ENCODE measurements at regions not wholly inside any gene's neighbourhood (a gene's known extent, or its start where the extent isn't known, plus 50 kb on each side); places are given as distances from the start of the nearest gene placed in this dataset.

GRCh38 chr21:16587141-16587581 lies 857.4 kb downstream of the USP25 start:
- peak; percentile 61 for ATAC-seq

GRCh38 chr21:16587681-16588375 lies 858.0 kb downstream of the USP25 start:
- DNase-seq (ENCODE audit: missing footprints) (no peak), ATAC-seq (peak; percentile 44)
- intact Hi-C loops (cut with DNase I), result loop anchor here (5.0 to 10.0 kb wide), 2 partner anchors 51 to 133 kb away; no protein-coding TSS in a partner anchor

More at GRCh38 chr21:16587141-16587581, 857.4 kb downstream of the USP25 start:
- no peak for DNase-seq (ENCODE audit: missing footprints)
- intact Hi-C loops (cut with DNase I), result loop anchor here (5.0 to 10.0 kb wide), 2 partner anchors 50 to 132 kb away; no protein-coding TSS in a partner anchor

- intact Hi-C loops (cut with DNase I), result loop anchor here (5.0 to 10.0 kb wide), 2 partner anchors 51 to 134 kb away; no protein-coding TSS in a partner anchor
- ATAC-seq, result peak; percentile 79
- DNase-seq (ENCODE audit: missing footprints), result peak; percentile 74
These were observed 858.7 kb downstream of the USP25 start for GRCh38 chr21:16588433-16588860.

GRCh38 chr21:16589006-16589898 lies 859.5 kb downstream of the USP25 start:
- ATAC-seq (no peak), DNase-seq (ENCODE audit: missing footprints) (no peak)
- intact Hi-C loops (cut with DNase I), result loop anchor here (5.0 to 10.0 kb wide), 2 partner anchors 52 to 134 kb away; no protein-coding TSS in a partner anchor

- intact Hi-C loops (cut with DNase I), result no loop called here
- DNase-seq (ENCODE audit: missing footprints) (no peak), ATAC-seq (no peak)
These were observed 860.4 kb downstream of the USP25 start for GRCh38 chr21:16590186-16590585.

GRCh38 chr21:16590641-16591292 lies 861.0 kb downstream of the USP25 start:
- DNase-seq (ENCODE audit: missing footprints) (no peak), ATAC-seq (no peak)
- intact Hi-C loops (cut with DNase I), result no loop called here

- DNase-seq (ENCODE audit: missing footprints) (no peak), ATAC-seq (no peak)
- intact Hi-C loops (cut with DNase I), result no loop called here
These were observed 862.6 kb downstream of the USP25 start for GRCh38 chr21:16592381-16592780.

GRCh38 chr21:16594191-16594590 lies 864.4 kb downstream of the USP25 start:
- intact Hi-C loops (cut with DNase I), result no loop called here
- ATAC-seq (no peak), DNase-seq (ENCODE audit: missing footprints) (no peak)

GRCh38 chr21:16596369-16596768 lies 866.6 kb downstream of the USP25 start:
- intact Hi-C loops (cut with DNase I), result no loop called here
- DNase-seq (ENCODE audit: missing footprints) (no peak), ATAC-seq (no peak)

GRCh38 chr21:16597753-16598152 lies 868.0 kb downstream of the USP25 start:
- intact Hi-C loops (cut with DNase I), result no loop called here
- no peak for ATAC-seq
- no peak for DNase-seq (ENCODE audit: missing footprints)

GRCh38 chr21:16605597-16605996 lies 875.8 kb downstream of the USP25 start:
- ATAC-seq (peak; percentile 16), DNase-seq (ENCODE audit: missing footprints) (no peak)
- intact Hi-C loops (cut with DNase I), result no loop called here

- intact Hi-C loops (cut with DNase I), result no loop called here
- no peak for ATAC-seq
These were observed 876.5 kb downstream of the USP25 start for GRCh38 chr21:16606271-16606670.

GRCh38 chr21:16608209-16608830 lies 878.5 kb downstream of the USP25 start:
- DNase-seq (ENCODE audit: missing footprints) (no peak), ATAC-seq (no peak)

More at GRCh38 chr21:16606271-16606670, 876.5 kb downstream of the USP25 start:
- DNase-seq (ENCODE audit: missing footprints), result no peak

GRCh38 chr21:16619281-16619680 lies 889.5 kb downstream of the USP25 start:
- no peak for DNase-seq (ENCODE audit: missing footprints)
- no peak for ATAC-seq
- intact Hi-C loops (cut with DNase I), result no loop called here

More at GRCh38 chr21:16608209-16608830, 878.5 kb downstream of the USP25 start:
- intact Hi-C loops (cut with DNase I), result no loop called here

- intact Hi-C loops (cut with DNase I), result no loop called here
- no peak for ATAC-seq
- no peak for DNase-seq (ENCODE audit: missing footprints)
These were observed 891.1 kb downstream of the USP25 start for GRCh38 chr21:16620786-16621320.

- DNase-seq (ENCODE audit: missing footprints), result no peak
- intact Hi-C loops (cut with DNase I), result no loop called here
- ATAC-seq, result peak; percentile 42
These were observed 888.2 kb upstream of the CXADR start for GRCh38 chr21:16624479-16625118.

- DNase-seq (ENCODE audit: missing footprints) (no peak), ATAC-seq (no peak)
- intact Hi-C loops (cut with DNase I), result no loop called here
These were observed 887.4 kb upstream of the CXADR start for GRCh38 chr21:16625491-16625890.
